ENCODE measurements at regions not wholly inside any gene's neighbourhood (a gene's known extent, or its start where the extent isn't known, plus 50 kb on each side); places are given as distances from the start of the nearest gene placed in this dataset.

DNA sequence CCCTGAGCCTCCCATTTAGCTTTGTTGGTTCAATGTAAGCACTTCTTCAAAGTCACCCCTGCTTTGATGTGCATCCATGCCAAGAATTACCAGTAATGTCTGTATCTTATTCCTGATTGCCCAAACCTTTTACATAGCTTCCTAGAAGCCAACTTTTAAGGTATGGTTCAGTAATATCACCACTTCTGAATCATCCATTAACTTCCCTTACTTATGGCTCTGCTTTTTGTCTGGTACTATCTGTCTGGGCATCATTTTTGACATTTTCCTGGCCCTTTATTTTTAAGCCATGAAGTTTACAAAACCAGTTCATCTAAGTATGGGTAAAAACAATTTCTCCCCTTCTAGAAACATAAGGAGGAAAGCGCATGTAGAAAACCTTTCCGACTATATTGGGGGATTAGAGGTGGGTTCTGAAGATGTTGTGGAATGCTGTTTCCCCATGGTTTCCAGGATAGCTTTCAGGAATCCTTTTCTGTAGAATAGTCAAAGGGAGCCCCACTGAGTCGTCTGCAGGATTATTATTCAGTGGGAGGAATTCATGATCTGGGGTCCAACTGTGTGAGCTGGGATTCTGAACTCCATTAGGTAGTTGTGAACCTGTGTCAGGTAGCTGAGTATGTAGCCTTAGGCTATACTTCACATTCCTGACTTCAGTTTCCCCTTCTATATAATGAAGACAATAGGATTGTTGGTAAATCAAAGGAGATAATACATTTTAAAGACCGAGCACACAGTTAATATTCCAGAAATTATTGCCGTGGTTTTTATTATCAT lies 163.8 kb downstream of the SUCLA2 start:
- H3K4me3 Mint-ChIP-seq = no peak overlapping the region
- H3K4me1 Mint-ChIP-seq (ENCODE audit: low read depth) = no peaks in the 10 kb centered on the region
- peaks cover 9% of the 10 kb centered on the region for H3K27me3 Mint-ChIP-seq (ENCODE audit: insufficient read depth)
- TF ChIP-seq, protein P1, sequence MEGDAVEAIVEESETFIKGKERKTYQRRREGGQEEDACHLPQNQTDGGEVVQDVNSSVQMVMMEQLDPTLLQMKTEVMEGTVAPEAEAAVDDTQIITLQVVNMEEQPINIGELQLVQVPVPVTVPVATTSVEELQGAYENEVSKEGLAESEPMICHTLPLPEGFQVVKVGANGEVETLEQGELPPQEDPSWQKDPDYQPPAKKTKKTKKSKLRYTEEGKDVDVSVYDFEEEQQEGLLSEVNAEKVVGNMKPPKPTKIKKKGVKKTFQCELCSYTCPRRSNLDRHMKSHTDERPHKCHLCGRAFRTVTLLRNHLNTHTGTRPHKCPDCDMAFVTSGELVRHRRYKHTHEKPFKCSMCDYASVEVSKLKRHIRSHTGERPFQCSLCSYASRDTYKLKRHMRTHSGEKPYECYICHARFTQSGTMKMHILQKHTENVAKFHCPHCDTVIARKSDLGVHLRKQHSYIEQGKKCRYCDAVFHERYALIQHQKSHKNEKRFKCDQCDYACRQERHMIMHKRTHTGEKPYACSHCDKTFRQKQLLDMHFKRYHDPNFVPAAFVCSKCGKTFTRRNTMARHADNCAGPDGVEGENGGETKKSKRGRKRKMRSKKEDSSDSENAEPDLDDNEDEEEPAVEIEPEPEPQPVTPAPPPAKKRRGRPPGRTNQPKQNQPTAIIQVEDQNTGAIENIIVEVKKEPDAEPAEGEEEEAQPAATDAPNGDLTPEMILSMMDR (IDR thresholded peaks at IDR 0.05) = no peak
- no peak for DNase-seq
- H3K27ac Mint-ChIP-seq = no peak overlapping the region
- H3K36me3 Mint-ChIP-seq (ENCODE audit: low read depth) = no peaks in the 10 kb centered on the region
- no peaks in the 10 kb centered on the region for H3K9me3 Mint-ChIP-seq

DNA sequence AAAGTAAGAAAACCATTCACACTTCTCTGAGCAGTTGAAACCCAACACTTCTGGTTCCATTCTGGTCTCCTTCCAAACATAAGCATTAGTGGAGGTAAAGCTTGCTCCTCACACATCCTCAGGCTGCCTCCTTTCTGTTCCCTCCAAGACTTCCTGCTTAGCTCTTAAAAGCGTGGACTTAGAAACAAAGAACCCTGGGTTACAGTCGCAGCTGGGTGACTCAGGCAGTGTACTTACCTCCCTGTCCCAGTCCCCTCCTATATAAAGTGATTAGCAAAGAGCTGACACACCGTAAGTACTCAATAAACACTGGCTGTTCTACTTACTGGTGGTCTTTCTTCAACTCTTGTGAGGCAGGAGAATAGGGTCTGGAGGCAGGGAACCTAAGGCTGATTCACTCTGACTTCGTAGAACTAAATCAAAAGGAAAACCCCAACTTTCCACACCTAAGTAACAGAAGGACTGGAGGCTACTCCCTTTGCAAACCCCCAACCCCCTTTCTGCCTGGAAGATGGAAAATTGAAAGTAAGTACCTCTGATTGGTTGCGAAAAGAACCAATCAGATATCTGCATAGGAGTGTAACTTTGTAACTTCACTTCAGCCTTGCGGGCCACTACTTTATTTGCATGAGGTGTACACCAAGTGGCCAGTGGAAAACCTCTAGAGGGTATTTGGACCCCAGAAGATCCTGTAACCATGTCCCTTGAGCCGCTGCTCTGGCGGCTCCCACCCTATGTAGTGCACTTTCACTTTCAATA lies 165.4 kb downstream of the SUCLA2 start:
- H3K36me3 Mint-ChIP-seq (ENCODE audit: low read depth) = no peaks in the 10 kb centered on the region
- peak overlapping the region; percentile 73; the same call in 1 of the 2 replicates for H3K4me3 Mint-ChIP-seq
- TF ChIP-seq, protein P1 (IDR thresholded peaks at IDR 0.05) = no peak
- H3K27me3 Mint-ChIP-seq (ENCODE audit: insufficient read depth) = peaks cover 2% of the 10 kb centered on the region; the same call in 1 of the 2 replicates
- no peaks in the 10 kb centered on the region for H3K9me3 Mint-ChIP-seq
- H3K27ac Mint-ChIP-seq = no peak overlapping the region
- no peak for DNase-seq
- H3K4me1 Mint-ChIP-seq (ENCODE audit: low read depth) = no peaks in the 10 kb centered on the region

DNA sequence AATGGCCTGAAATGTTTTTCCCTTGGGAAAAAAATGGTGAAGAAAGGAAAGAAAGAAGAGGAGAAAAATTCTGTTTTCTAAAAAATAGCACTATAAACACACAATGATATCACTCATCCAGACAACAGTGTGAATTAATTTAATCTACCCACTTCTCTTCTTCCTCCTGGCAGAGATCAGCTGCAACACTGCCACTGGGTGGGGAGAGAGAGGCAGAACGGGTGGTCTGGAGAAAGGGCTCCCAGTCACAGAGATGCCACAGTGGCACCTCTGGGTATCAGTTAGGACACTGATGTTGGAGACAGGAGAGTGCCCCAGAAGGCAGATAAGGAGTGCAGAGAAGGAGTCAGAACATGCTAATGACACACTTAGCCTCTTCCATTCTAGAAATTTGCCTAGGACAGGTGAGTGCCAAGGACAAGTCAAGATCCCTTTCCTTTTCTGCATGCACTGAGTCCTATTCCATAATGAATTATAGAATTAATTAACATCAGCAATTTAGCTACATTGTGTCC lies 168.6 kb downstream of the SUCLA2 start:
- Mint-ChIP-seq H3K4me1 (ENCODE audit: low read depth) (peaks cover 7% of the 10 kb centered on the region; the same call in 1 of the 2 replicates), H3K9me3 (no peaks in the 10 kb centered on the region)

DNA sequence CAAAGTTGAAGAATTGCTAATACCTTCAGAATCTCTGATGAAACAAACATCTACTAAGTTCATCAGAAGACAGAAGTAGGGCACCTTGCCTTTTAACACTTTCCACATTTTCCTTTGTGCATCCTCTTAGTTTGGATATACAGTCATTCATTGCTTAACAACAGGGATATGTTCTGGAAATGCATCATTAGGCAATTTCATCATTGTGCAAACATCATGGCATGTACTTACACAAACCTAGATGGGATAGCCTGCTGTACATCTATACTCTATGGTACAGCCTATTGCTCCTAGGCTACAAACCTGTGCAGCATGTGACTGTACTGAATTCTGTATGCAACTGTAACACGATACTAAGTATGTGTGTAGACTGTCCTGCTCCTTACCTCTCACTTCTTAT lies 169.8 kb downstream of the SUCLA2 start:
- Mint-ChIP-seq H3K4me3 (no peak overlapping the region), H3K27me3 (ENCODE audit: insufficient read depth) (peaks cover 1% of the 10 kb centered on the region; the same call in 1 of the 2 replicates), H3K4me1 (ENCODE audit: low read depth) (peaks cover 7% of the 10 kb centered on the region; the same call in 1 of the 2 replicates), H3K27ac (no peak overlapping the region), H3K9me3 (no peaks in the 10 kb centered on the region), H3K36me3 (ENCODE audit: low read depth) (no peaks in the 10 kb centered on the region)
- DNase-seq = no peak
- TF ChIP-seq, protein P1 (IDR thresholded peaks at IDR 0.05) = no peak

More for the DNA sequence above, 168.6 kb downstream of the SUCLA2 start:
- TF ChIP-seq, protein P1 (IDR thresholded peaks at IDR 0.05) = no peak
- Mint-ChIP-seq H3K27ac (no peak overlapping the region), H3K27me3 (ENCODE audit: insufficient read depth) (peaks cover 1% of the 10 kb centered on the region; the same call in 1 of the 2 replicates), H3K4me3 (no peak overlapping the region), H3K36me3 (ENCODE audit: low read depth) (no peaks in the 10 kb centered on the region)
- DNase-seq = no peak

DNA sequence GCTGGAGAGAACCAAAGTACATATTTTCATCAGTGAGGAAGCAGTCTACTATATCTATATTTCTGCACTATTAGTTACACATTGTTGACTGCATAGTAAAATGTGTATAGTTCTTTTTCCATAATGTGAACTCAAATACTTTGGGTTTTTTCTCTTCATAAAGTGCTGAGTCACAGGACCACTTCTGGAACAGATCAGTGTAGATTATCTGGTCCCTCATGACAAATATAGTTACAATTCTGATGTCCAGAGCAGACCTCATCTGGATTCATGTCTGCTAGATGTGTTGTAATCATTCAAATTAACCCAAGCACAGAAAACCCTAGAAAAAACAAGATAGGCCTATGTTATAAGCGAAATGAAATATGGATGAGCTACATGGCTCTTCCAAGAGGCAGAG lies 171.4 kb downstream of the SUCLA2 start:
- H3K9me3 Mint-ChIP-seq = no peaks in the 10 kb centered on the region; the same call in 1 of the 2 replicates
- H3K36me3 Mint-ChIP-seq (ENCODE audit: low read depth) = no peaks in the 10 kb centered on the region
- no peak overlapping the region for H3K27ac Mint-ChIP-seq
- TF ChIP-seq, protein P1 (IDR thresholded peaks at IDR 0.05) = no peak
- H3K4me1 Mint-ChIP-seq (ENCODE audit: low read depth) = peaks cover 7% of the 10 kb centered on the region; the same call in 1 of the 2 replicates
- DNase-seq = no peak
- H3K4me3 Mint-ChIP-seq = no peak overlapping the region
- H3K27me3 Mint-ChIP-seq (ENCODE audit: insufficient read depth) = peaks cover 1% of the 10 kb centered on the region; the same call in 1 of the 2 replicates
